ENCODE measurements at regions not wholly inside any gene's neighbourhood (a gene's known extent, or its start where the extent isn't known, plus 50 kb on each side); places are given as distances from the start of the nearest gene placed in this dataset.

DNA sequence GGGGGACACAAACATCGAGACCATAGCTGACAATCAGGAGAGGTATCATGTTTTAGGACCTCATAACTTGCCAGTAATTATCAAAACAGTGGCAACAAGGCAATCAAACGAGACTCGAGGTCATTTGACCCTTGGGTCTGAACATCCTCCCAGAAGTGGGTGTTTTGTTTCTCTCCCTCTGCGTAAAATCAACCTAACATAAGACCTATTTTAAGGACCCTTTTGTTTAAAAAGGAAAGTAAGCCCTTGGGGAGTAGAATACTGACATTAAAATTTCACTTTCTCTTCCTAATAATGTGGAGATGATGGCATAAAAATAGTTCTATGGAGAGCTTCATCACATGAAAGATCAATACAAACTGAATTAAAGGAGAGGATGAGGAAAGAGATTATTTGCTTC, 106.2 kb upstream of the PUDP start:
- H3K27me3 Mint-ChIP-seq = no peaks in the 10 kb centered on the region
- H3K27ac Mint-ChIP-seq = peak overlapping the region; percentile 54
- POLR2A ChIA-PET = no interaction called here
- H3K9ac ChIP-seq (ENCODE audit: low read length) = peak overlapping the region; percentile 48
- intact Hi-C loops (cut with micrococcal nuclease) = no loop called here
- peak overlapping the region; percentile 69 to 76 for H3K27ac ChIP-seq (ENCODE audit: low read length in 2 of 2)
- H3K9me3 ChIP-seq (ENCODE audit: control extremely low read depth in 1 of 3, control insufficient read depth in 2 of 3, insufficient read depth in 1 of 3, low read length in 2 of 3) = peaks cover 0 to 6% (median 0%) of the 10 kb centered on the region in 3 donors
- H4K20me1 ChIP-seq (ENCODE audit: control insufficient read depth, insufficient read depth, low read length, poor library complexity, severe bottlenecking) = no peaks in the 10 kb centered on the region
- DNase-seq (peak; percentile 11), ATAC-seq (ENCODE audit: low read depth) (no peak)
- peak overlapping the region; percentile 66 for H3K4me3 Mint-ChIP-seq
- no peaks in the 10 kb centered on the region for H3K36me3 ChIP-seq (replicated peaks in 1 of 2; ENCODE audit: control extremely low read depth in 1 of 2, control insufficient read depth in 1 of 2, extremely low read depth in 1 of 2, insufficient read depth in 2 of 2, low read length in 1 of 2)
- TF ChIP-seq, protein P1, sequence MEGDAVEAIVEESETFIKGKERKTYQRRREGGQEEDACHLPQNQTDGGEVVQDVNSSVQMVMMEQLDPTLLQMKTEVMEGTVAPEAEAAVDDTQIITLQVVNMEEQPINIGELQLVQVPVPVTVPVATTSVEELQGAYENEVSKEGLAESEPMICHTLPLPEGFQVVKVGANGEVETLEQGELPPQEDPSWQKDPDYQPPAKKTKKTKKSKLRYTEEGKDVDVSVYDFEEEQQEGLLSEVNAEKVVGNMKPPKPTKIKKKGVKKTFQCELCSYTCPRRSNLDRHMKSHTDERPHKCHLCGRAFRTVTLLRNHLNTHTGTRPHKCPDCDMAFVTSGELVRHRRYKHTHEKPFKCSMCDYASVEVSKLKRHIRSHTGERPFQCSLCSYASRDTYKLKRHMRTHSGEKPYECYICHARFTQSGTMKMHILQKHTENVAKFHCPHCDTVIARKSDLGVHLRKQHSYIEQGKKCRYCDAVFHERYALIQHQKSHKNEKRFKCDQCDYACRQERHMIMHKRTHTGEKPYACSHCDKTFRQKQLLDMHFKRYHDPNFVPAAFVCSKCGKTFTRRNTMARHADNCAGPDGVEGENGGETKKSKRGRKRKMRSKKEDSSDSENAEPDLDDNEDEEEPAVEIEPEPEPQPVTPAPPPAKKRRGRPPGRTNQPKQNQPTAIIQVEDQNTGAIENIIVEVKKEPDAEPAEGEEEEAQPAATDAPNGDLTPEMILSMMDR (IDR thresholded peaks at IDR 0.05) = no peak
- no peak for TF ChIP-seq EZH2 (IDR thresholded peaks at IDR 0.05; ENCODE audit: borderline replicate concordance, insufficient read depth, low read depth, low read length, poor library complexity, severe bottlenecking)
- peaks cover 35 to 37% of the 10 kb centered on the region in 2 donors for H3K4me1 ChIP-seq (ENCODE audit: control insufficient read depth in 2 of 2, insufficient read depth in 2 of 2, low read length in 2 of 2)
- no peaks in the 10 kb centered on the region for H3K9me3 Mint-ChIP-seq (ENCODE audit: insufficient read depth)
- peak overlapping the region in 2 of 5 experiments; percentile 19 to 41 for H3K4me3 ChIP-seq (ENCODE audit: control extremely low read depth in 1 of 5, extremely low read depth in 1 of 5, insufficient read depth in 1 of 5, low read depth in 2 of 5, low read length in 4 of 5)
- no peaks in the 10 kb centered on the region for H3K27me3 ChIP-seq (replicated peaks in 1 of 4; ENCODE audit: control extremely low read depth in 1 of 4, control insufficient read depth in 3 of 4, insufficient read depth in 4 of 4, low read length in 3 of 4)
- H3K79me2 ChIP-seq (ENCODE audit: control insufficient read depth, insufficient read depth, low read length) = no peaks in the 10 kb centered on the region
- H3K4me2 ChIP-seq (replicated peaks; ENCODE audit: low read depth, low read length, poor library complexity, severe bottlenecking) = peak overlapping the region; percentile 70
- CTCF ChIA-PET = no interaction called here
- peaks cover 29% of the 10 kb centered on the region for H3K4me1 Mint-ChIP-seq
- H2AFZ ChIP-seq (ENCODE audit: insufficient read depth, low read depth, low read length, poor library complexity, severe bottlenecking) = peak overlapping the region; percentile 65
- no CpG with 5 or more reads among the region's 4 CpGs for WGBS (ENCODE audit: insufficient coverage)

- no CpG with 5 or more reads among the region's 5 CpGs for WGBS (ENCODE audit: insufficient coverage)
These were observed 105.6 kb upstream of the PUDP start for GRCh38 chrX:7253565-7253964.

More at GRCh38 chrX:7253565-7253964, 105.6 kb upstream of the PUDP start:
- Mint-ChIP-seq H3K27ac (peak overlapping the region; percentile 32), H3K9me3 (ENCODE audit: insufficient read depth) (no peaks in the 10 kb centered on the region), H3K4me1 (peaks cover 29% of the 10 kb centered on the region), H3K4me3 (peak overlapping the region; percentile 66), H3K27me3 (no peaks in the 10 kb centered on the region)
- peaks cover 35 to 37% of the 10 kb centered on the region in 2 donors for H3K4me1 ChIP-seq (ENCODE audit: control insufficient read depth in 2 of 2, insufficient read depth in 2 of 2, low read length in 2 of 2)
- peak overlapping the region in 1 of 5 experiments; percentile 41 for H3K4me3 ChIP-seq (ENCODE audit: control extremely low read depth in 1 of 5, extremely low read depth in 1 of 5, insufficient read depth in 1 of 5, low read depth in 2 of 5, low read length in 4 of 5)
- no peak for TF ChIP-seq EZH2 (IDR thresholded peaks at IDR 0.05; ENCODE audit: borderline replicate concordance, insufficient read depth, low read depth, low read length, poor library complexity, severe bottlenecking)
- TF ChIP-seq, protein P1 (IDR thresholded peaks at IDR 0.05) = no peak
- no peak for ATAC-seq (ENCODE audit: low read depth)
- peak overlapping the region; percentile 70 for H3K4me2 ChIP-seq (replicated peaks; ENCODE audit: low read depth, low read length, poor library complexity, severe bottlenecking)
- no peaks in the 10 kb centered on the region for H3K27me3 ChIP-seq (replicated peaks in 1 of 4; ENCODE audit: control extremely low read depth in 1 of 4, control insufficient read depth in 3 of 4, insufficient read depth in 4 of 4, low read length in 3 of 4)
- no peak for DNase-seq
- H3K36me3 ChIP-seq (replicated peaks in 1 of 2; ENCODE audit: control extremely low read depth in 1 of 2, control insufficient read depth in 1 of 2, extremely low read depth in 1 of 2, insufficient read depth in 2 of 2, low read length in 1 of 2) = no peaks in the 10 kb centered on the region
- CTCF ChIA-PET = no interaction called here
- H2AFZ ChIP-seq (ENCODE audit: insufficient read depth, low read depth, low read length, poor library complexity, severe bottlenecking) = peak overlapping the region; percentile 65
- H3K27ac ChIP-seq (ENCODE audit: low read length in 2 of 2) = peak overlapping the region; percentile 69 to 76
- peaks cover 0 to 8% (median 0%) of the 10 kb centered on the region in 3 donors for H3K9me3 ChIP-seq (ENCODE audit: control extremely low read depth in 1 of 3, control insufficient read depth in 2 of 3, insufficient read depth in 1 of 3, low read length in 2 of 3)
- POLR2A ChIA-PET = no interaction called here
- H3K9ac ChIP-seq (ENCODE audit: low read length) = peak overlapping the region; percentile 48
- H3K79me2 ChIP-seq (ENCODE audit: control insufficient read depth, insufficient read depth, low read length) = no peaks in the 10 kb centered on the region
- H4K20me1 ChIP-seq (ENCODE audit: control insufficient read depth, insufficient read depth, low read length, poor library complexity, severe bottlenecking) = no peaks in the 10 kb centered on the region
- intact Hi-C loops (cut with micrococcal nuclease) = no loop called here

All from B cell (primary cell).